GM18858 (cell line): ENCODE measurements at regions not wholly inside any gene's neighbourhood (a gene's known extent, or its start where the extent isn't known, plus 50 kb on each side); places are given as distances from the start of the nearest gene placed in this dataset.
"Not testable (repeated sequence)": the region's sequence is repeated elsewhere in the genome, so short reads cannot be mapped to it uniquely, and the experiment has no call there.

Experiments used
- ATAC-seq: cut with Tn5 transposase; IDR thresholded peaks from one replicate; pipeline ENCODE4 v1.9.1; 2021; ENCODE audit not compliant: unreplicated experiment

DNA sequence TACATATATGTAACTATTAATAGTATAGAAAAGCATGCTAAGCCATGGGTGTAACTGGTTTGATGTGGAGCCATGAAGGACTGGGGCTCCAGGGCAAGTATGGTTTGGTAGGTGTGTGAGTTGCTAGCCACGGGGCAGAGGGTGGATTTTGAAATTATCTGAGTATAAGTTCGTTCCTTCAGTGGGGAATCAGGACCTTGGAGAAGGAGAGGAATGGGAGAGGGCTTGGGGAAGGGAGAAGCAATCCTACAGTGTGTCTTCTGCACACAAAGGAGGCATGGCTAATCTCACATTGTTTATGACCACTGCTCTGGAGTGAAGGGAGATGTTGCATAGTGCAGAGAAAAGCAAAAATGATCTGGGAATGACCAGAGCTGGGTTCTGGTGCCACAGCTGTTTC, 127.8 kb upstream of the CADM1 start:
- ATAC-seq = no peak

DNA sequence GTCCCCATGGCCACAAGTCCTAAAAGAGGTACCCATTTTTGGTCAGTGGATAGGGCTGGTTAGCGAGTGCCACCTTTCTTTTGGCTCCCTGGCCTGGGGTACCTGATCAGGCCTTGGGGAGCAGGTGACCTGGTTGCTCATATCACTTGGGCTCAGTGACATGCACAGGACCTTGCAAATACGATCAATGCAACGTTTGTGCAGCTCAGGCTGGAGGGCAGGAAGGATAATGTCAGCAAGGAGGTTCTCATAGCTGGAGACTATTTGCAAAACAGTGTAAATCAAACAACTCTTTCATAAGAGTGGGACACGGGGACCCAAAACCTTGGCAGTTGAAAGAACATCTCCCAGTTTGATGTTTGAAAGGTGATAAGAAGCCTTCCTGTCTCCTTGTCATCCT, 127.4 kb upstream of the CADM1 start:
- no peak for ATAC-seq

DNA sequence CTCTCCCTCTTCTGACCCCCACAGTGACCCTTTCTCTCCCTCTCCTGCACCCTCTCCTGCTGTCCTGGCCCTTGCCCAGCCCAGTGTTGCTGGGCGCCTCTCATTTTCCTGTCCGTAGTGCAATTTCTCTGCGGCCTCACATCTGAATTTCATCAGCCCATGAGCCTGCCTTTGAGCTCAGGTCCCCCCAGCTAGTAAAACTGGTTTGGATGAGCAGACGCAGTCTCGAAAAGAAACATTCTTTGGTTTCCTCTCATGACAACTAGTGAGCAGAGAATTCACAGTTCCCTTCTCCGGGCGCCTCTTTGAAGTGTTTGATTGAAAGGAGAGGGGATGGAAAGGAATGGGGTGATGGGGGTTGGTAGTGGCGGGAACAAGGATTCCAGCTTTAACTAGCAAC, 126.0 kb upstream of the CADM1 start:
- ATAC-seq = no peak

DNA sequence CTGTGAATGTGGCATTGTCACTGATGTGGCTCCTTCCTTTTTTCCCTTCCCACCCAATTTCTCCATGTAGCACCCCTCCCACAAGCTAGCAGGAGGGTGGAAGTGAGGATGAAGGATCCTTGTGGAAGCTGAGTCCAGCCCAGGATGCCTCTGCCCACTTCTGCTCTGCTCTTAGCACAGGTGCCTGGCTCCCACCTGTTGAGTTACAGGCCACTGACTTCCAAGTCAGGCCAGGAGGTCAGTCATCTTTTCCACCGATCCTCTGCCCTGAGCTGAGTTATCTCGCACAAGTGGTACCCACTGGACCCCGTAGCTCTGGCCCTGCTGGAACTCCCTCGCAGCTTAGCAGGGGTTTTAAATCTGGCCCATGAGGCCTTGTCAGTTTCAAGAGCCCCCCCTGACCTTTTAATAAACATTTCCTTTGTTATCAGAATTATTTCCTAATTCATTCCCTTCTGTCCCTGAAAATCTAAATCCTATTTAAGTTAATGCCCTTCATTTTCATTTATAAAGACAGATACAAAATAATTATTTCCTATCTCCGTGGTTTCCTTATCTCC, 125.3 kb upstream of the CADM1 start:
- ATAC-seq = no peak

DNA sequence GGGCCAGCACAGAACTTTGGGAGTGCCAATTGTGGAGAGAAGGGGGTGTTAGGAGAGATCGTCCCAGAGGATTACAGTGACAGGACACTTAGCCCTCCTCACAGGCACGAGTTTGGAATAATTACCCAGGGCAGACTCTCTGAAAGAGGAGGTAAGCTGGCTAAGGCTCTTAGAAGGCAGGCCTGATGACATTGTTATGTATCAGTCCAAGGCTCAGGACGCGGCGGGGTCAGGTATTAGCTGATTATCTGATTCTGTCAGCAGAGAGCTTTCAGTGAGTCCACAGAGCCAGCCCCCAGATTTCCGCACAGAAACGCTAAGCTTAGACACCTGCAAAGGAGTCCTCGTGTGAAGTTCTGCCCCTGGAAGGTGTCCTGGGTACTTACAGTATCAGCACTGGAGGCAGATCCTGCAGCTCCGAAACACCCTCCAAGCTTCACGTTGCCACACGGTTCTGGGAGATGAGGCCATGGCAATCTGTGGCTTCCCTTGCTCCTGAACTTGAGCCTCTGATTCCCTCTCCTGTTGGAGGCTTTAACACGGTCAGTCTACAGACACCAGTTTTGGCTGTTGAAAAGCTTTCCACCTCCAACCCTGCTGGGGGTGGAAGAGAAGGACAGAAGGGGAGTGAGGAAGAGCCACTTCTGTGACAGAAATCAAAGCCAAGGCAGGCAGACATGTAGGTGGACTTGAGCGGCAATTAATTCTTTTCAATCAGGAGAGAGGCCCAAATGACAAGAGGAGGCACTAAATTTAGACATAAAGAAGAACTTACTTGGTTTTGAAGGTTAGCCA, 123.6 kb upstream of the CADM1 start:
- no peak for ATAC-seq

DNA sequence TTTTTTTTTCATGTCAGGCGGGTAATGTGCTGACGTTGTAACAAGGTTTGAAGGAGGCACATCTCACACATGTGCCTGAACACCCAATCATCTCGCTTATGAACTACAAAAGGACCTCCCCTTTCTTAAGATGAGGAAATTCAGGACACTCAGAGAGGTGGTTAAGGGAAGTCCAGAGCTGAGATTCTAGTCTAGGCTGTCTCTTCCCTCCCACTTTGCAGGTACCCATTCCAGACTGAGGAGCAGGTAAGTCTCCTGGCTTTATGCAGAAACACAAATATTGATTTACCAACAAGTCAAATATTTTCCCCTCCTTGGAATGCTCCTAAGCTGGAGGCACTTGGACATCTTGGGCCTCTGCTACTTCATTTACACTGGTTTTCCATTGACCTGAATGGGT, 122.9 kb upstream of the CADM1 start:
- ATAC-seq = no peak

DNA sequence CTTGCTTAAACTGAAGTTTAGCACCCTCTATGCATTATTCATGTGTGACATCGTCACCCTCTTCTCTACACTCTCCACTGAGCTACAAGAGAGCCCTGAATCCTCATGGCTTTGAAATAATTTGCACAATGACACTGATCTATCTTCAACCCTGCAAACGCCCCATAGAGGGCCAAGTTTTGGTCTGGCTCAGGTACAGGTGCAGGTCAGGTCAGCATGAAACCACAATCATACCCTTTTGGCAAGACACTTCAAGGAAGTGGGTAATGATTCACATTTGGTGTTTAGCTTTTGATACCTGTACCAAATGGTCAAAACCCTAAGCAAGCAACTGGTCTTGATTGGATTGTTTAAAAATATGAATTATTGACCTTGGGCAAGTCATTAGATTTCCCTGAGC, 122.2 kb upstream of the CADM1 start:
- ATAC-seq = no peak

DNA sequence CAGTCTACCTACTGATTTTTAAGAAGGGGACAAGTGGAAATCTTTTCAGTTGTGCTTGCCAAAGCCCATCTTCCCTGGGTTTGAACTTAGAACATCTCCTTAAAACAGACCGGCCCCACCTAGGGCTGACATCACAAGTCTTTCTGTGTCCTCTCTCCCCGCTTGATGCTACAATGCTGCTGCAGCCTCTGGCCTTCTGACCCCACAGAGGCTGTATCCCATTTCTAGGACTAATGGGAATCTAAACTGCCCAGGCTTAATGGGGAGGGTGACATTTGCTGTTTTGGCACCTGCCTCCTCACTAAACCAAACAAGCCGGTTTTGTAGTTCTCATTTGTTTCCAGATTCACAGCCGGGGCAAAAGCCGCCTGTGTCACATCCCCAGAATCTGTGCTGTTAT, 121.3 kb upstream of the CADM1 start:
- no peak for ATAC-seq

DNA sequence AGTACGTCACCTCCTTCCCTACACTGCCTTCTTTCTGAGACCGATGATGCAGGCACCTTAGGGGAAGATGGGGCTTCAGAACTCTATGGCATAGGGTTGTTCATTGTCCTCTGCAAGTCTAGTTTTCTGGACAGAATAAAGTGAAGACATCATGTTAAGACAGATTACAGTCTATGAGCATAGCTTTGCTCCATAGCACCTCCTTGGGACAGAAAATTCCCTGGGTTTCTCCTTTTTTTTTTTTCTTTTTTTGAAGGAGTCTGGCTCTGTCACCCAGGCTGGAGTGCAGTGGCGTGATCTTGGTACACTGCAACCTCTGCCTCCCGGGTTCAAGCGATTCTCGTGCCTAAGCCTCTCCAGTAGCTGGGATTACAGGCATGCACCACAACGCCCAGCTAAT, 119.8 kb upstream of the CADM1 start:
- no peak for ATAC-seq

DNA sequence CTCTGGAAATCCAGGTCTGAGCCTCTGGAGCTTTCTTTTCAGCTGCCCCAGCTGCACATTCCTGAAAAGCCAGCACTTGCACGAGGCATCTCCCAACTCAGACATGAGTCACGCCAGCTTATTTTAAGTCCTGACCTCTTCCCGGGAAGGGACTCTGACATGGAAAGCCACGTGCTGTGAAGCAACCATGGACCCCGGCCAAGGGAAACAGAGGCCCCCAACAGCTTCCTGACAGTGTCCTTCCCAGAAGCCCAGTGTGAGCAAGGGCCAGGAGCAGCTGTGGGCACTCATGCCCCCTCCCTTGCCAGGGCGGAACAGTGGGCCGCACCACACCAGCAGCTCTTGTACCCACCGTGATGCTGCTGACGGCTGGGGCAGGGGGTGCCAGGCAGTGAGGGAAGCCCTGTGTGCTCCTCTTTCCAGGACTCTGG, 118.8 kb upstream of the CADM1 start:
- no peak for ATAC-seq

DNA sequence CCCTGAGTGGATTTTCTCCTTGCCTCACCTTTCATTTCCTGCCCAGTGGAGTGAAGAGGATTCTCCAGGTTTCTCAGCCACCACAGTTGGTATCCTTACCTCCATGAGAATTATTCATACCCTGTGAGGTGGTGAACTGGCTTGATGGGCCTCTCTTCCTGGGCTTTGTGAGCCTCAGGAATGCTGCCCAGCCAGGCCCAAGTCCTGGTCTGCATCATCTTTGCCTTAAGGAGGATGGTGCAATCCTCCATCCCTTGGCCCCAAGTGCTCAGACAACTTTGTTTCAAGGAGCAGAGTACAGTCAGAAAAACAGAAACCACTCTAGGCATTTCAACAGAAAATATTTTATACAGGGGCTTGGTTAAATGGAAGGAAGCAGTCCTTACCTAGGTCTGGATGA, 114.2 kb upstream of the CADM1 start:
- ATAC-seq = no peak

DNA sequence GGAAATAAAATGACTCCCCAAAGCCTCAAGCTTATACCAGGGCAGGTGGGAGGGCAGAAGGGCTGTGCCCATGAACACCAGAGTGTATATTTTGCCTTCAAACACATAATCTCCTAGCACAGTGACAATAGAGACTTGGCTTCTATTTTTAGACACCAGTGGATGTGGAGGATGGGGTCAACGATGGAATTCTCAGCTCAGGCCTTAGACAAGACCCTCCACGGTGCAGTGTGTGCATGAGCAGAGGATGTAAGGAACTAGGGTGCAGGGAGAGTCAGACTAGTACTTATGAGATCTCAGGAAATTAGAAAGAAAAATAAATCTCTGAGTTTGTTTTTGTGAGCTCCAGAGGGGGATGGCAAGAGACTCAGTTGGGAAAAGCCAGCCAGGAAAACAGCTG, 113.6 kb upstream of the CADM1 start:
- no peak for ATAC-seq

DNA sequence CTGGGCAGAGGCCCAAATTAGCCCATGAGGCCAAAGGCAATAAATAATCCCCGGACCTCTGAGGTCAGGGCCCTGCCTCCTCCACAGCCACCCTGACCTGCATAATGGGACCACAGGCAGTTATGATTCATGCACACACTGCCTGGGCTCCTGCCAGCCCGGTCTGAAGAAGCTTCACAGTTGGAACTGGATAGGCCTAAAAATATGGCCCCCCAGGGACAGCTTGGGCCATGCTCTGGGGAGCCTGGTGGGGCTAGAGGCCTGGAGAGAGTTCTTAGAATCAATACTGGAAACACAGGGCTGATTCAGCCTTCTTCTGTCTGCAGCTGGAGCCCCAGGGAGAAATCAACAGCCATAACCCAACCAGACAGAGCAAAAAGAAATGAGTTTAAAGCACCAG, 112.8 kb upstream of the CADM1 start:
- ATAC-seq = no peak

DNA sequence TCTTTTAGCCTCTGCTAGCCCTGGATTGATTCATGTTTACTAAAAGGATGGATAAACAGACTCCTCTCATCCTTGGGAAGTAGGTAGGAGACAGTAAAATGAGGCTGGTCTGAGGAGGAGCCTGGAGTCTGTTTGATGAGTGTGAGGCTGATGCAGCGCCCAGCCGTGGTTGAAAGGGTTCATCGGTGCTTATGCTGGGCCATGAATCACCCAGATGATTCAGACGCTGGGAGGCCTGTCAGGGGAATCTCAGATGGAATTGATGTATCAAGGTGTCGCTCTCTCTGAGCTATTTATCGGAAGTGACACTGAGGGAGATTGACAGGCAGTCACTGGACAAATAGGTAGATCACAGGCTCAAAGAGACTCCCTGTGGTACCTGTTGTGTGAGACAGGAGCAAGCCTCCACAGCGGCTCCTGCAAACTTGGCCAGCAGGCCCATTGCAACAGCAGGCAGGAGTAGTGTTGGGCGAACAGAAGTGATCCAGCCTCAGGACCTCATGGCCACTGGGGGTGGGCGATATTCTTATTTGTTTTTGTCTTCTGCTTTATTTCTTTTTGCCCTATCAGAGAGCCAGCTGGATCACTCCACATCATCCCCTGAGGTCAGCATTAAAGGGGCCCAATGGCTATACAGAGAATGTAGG, 109.9 kb upstream of the CADM1 start:
- ATAC-seq = no peak

DNA sequence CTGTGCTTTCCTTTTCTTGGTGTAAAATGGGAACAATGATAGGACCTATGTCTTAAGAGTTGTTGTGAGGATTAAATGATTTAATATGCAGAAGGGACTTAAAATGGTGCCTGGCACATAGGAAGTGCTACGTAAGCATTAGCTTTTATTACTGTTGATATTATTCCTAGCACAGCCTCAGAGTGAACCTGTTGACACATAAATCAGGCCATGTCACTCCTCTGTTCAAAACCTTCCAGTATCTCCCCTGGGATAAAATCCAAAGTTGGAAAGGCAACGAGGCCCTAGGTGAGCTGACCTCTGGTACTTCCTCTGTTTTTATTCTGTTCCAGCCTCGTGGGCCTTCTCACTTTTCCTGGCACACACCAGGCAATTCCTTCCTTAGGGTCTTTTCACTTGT, 108.8 kb upstream of the CADM1 start:
- no peak for ATAC-seq

DNA sequence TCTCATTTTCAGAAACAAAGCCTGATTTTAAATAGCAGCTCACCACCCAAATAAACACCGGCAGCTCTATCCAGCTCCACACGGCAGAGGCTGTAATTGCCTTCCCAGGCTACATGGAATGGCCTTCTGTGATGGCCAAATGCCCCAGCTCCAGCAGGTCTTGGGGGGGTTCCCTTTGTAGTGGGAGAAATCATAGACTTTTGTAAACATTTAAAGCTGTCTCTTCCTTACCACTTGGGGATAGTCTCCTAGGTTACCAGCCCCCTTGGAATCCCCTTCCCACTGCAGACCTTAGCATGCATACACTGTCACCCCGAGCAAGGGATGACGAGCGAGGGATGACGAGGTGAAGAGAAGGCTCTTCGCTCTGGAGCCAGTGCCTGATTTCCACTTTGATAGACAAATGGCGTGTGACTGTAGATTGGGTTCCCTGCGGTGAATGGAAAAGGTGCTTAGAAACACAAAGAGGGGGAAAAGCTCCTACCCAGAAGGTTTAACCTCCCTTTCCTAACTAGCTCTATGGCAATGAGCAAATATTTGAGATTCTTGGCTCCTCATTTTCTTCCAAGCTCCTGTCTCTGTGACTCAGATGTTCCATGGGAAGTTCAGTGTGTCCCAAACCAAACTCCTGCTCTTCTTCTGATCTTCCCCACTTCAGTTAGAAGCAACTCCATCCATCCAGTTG, 108.0 kb upstream of the CADM1 start:
- no peak for ATAC-seq

DNA sequence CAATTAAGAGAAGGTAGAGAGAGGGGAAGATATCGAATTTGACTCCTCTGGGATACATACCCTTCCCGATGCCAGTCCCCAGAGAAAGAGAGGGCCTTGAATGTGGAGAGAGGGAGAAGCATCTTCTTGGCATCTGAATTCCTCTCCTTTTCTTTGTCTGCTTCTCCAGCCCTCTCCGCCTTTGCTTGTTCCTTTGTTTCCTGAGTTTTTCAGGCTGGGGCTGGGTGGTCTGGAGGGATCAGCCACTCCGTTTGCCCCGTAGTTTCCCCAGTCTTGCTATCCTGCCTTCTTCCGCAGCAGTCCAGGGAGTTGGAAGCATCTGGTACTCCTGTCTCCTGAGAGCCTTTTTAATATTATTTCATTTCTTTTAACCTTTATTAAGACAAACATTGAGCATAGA, 107.1 kb upstream of the CADM1 start:
- no peak for ATAC-seq

DNA sequence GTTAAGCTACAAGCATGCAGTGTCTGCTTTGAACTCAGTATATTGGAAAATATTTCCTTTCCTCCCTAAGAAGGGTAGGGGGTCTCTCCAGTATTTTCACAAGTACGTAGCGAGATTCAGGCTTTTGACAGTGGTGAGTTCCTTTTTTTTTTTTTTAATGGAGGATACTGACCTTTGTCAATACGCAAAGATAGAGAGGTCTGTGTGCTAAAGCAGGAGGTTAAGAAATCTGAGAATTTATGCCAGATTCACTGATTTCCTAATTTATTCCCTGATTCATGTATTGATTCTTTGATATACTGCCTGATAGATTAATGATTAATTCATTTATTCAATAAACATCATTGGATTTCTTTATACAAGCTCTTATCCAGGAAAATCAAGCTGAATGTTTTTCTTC, 106.7 kb upstream of the CADM1 start:
- no peak for ATAC-seq

DNA sequence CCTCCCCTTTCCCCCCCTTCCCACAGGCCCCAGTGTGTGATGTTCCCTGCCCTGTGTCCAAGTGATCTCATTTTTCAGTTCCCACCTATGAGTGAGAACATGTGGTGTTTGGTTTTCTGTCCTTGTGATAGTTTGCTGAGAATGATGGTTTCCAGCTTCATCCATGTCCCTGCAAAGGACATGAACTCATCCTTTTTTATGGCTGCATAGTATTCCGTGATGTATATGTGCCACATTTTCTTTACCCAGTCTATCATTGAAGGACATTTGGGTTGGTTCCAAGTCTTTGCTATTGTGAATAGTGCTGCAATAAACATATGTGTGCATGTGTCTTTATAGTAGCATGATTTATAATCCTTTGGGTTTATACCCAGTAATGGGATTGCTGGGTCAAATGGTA, 106.0 kb upstream of the CADM1 start:
- ATAC-seq = not testable (repeated sequence)

DNA sequence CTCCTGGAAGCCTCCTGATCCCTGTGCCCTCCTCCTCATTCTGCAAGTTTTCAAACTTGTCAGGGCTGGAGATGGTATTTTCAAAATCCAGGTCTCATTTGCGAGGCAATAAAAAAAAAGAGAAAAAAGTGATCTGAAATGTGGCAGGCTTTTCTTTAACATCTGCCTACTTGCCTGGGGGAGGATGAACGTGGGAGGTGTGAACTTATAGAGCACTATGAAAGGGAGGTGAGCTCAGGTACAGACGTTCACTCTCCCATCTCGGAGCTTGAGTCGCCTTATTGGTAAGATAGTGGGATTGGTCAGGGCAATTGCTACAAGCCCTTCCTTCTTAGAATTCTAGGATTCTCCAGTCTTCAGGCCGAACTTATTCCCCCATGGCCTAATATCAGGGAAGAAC, 104.8 kb upstream of the CADM1 start:
- ATAC-seq = no peak

DNA sequence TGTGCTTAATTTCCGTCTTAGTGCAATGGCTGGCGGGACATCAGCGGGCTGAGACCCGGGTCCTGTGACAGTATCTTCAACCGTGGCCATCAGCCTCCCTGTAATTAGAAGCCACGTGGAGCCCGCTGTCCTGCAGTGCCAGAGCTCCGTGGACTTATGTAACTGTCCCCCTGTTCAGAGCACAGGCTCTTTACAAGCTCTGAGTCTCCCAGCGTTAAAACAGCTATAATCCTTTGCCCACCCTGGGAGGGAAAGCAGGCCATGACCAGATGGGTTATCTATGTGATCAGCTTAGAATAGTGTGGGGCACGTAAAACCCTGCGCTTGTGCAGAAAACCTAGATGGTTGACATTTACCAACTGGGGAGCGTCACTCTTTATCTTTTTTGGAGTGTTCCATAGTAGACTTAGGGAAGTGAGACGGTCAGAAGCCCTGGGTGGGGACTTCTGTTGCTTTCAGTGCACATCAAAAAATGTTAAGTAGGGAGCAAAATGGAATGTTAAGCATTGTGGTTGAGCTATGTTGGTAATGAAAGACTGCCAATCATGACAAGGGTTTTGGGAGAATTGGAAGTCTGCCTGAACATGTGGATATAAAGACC, 103.5 kb upstream of the CADM1 start:
- no peak for ATAC-seq
